ENCODE measurements at regions not wholly inside any gene's neighbourhood (a gene's known extent, or its start where the extent isn't known, plus 50 kb on each side); places are given as distances from the start of the nearest gene placed in this dataset.

- intact Hi-C loops (cut with micrococcal nuclease; ENCODE audit: unreplicated experiment), result no loop called here
- CTCF ChIA-PET (ENCODE audit: low intra/inter-chr PET ratio, low total read pairs), result no interaction called here
- ATAC-seq, result no peak
- Histone ChIP-seq H3K79me2 (ENCODE audit: insufficient read depth, low read length) (no peaks in the 10 kb centered on the region), H3K4me2 (ENCODE audit: low read depth, low read length) (no peak overlapping the region), H2AFZ (ENCODE audit: low read length) (no peak overlapping the region), H3K4me1 (ENCODE audit: insufficient read depth, low read length) (no peaks in the 10 kb centered on the region), H3K4me3 (replicated peaks in 1 of 3; ENCODE audit: insufficient read depth in 1 of 3, low read depth in 2 of 3, low read length in 3 of 3) (no peak overlapping the region), H3K36me3 (replicated peaks in 1 of 2; ENCODE audit: control insufficient read depth in 1 of 2, insufficient read depth in 2 of 2, low read length in 2 of 2) (no peaks in the 10 kb centered on the region), H3K9me3 (ENCODE audit: low read length) (no peaks in the 10 kb centered on the region), H3K27ac (ENCODE audit: extremely low read length, insufficient read depth, low read length) (no peak overlapping the region), H3K9ac (ENCODE audit: insufficient read depth, low read depth, low read length) (no peak overlapping the region), H3K27me3 (ENCODE audit: control insufficient read depth in 1 of 2, insufficient read depth in 2 of 2, low read length in 2 of 2) (no peaks in the 10 kb centered on the region), H4K20me1 (ENCODE audit: insufficient read depth, low read length) (no peaks in the 10 kb centered on the region)
- POLR2A ChIA-PET, result no interaction called here
- no TSS peak for BruUV-seq (replicated peaks)
- in situ Hi-C loops (cut with HindIII; ENCODE audit: extremely low pct_ligation_motif_present, low pct_unique_long_range_greater_than_20kb), result no loop called here
- DNase-seq (ENCODE audit: low spot score), result no peak
- FAIRE-seq, result no peak
- no peak for TF ChIP-seq SAP130 (CRISPR knock-in tag; IDR thresholded peaks at IDR 0.05; ENCODE audit: low read depth)
- no peak for TF ChIP-seq NONO (IDR thresholded peaks at IDR 0.05)
- no peak for TF ChIP-seq NONO (CRISPR knock-in tag; conservative IDR thresholded peaks at IDR 0.05)
- TF ChIP-seq MAF1 (CRISPR knock-in tag; IDR thresholded peaks at IDR 0.05; ENCODE audit: borderline replicate concordance), result no peak
- TF ChIP-seq ZNF230 (CRISPR knock-in tag; IDR thresholded peaks at IDR 0.05), result no peak
- TF ChIP-seq ZGPAT (CRISPR knock-in tag; IDR thresholded peaks at IDR 0.05), result no peak
- TF ChIP-seq CBFB (CRISPR knock-in tag; IDR thresholded peaks at IDR 0.05), result no peak
- TF ChIP-seq ZNF30 (CRISPR knock-in tag; IDR thresholded peaks at IDR 0.05), result no peak
- TF ChIP-seq ELF1 (CRISPR knock-in tag; IDR thresholded peaks at IDR 0.05), result no peak
- TF ChIP-seq PRPF4 (IDR thresholded peaks at IDR 0.05; ENCODE audit: low read depth, low read length, poor library complexity, severe bottlenecking), result no peak
- TF ChIP-seq ZFP62 (CRISPR knock-in tag; IDR thresholded peaks at IDR 0.05), result no peak
- TF ChIP-seq ZNF607 (CRISPR knock-in tag; IDR thresholded peaks at IDR 0.05; ENCODE audit: borderline replicate concordance), result no peak
- TF ChIP-seq ZNF510 (CRISPR knock-in tag; IDR thresholded peaks at IDR 0.05; ENCODE audit: low read depth), result no peak
- no peak for TF ChIP-seq ZFY (CRISPR knock-in tag; IDR thresholded peaks at IDR 0.05)
- no peak for TF ChIP-seq SIN3A (IDR thresholded peaks at IDR 0.05; ENCODE audit: borderline replicate concordance, low read depth, low read length)
- TF ChIP-seq KLF11 (CRISPR knock-in tag; IDR thresholded peaks at IDR 0.05), result no peak
- 0% methylated on average over 1 of the region's 1 CpG for WGBS (ENCODE audit: low lambda C conversion rate)
Observed at GRCh38 chr11:80034801-80035200, 594.0 kb upstream of the TENM4 start.
